GM12878 (cell line): ENCODE measurements at regions not wholly inside any gene's neighbourhood (a gene's known extent, or its start where the extent isn't known, plus 50 kb on each side); places are given as distances from the start of the nearest gene placed in this dataset. TPM values are rescaled to one million over a fixed set of nuclear protein-coding genes. Genes with fewer than 3 reads are reported as not detected.

Experiments used
- ETV6 ChIP-seq, 2 experiments: fragments of 450-650 bp in 1 of 2; IDR thresholded peaks in 1 of 2; conservative IDR thresholded peaks in 1 of 2; 2 replicates each; pipeline ENCODE4 v1.6.1; 2014; ENCODE audit warnings: antibody characterized with exemption in 1 of 2, borderline replicate concordance in 1 of 2, low read depth in 1 of 2, mild to moderate bottlenecking in 1 of 2, moderate library complexity in 1 of 2
- JUNB ChIP-seq: IDR thresholded peaks from 2 replicates; pipeline ENCODE4 v1.6.1; 2016; ENCODE audit warnings: antibody characterized with exemption, mild to moderate bottlenecking
- RCOR1 ChIP-seq: conservative IDR thresholded peaks from 2 replicates; pipeline ENCODE4 v1.6.1; 2012; ENCODE audit warnings: low read depth, low read length, improper control_type of control experiment
- TAF1 ChIP-seq: IDR thresholded peaks from 2 replicates; pipeline ENCODE4 v1.6.1; 2011; ENCODE audit warnings: mild to moderate bottlenecking, low read depth, low read length, borderline replicate concordance
- ZNF592 ChIP-seq: fragments of 450-650 bp; IDR thresholded peaks from 2 replicates; pipeline ENCODE4 v1.6.1; 2017; ENCODE audit warnings: mild to moderate bottlenecking, moderate library complexity
- small RNA-seq: library from RNA; depleted of rRNA; stranded (forward); fragments of <200 nt; gene quantifications from one replicate; pipeline ENCODE3, GENCODE V24; 2014

- no peak for TF ChIP-seq ETV6 (conservative IDR thresholded peaks at IDR 0.05 in 1 of 2, IDR thresholded peaks at IDR 0.05 in 1 of 2; ENCODE audit: borderline replicate concordance in 1 of 2, low read depth in 1 of 2)
- TF ChIP-seq RCOR1: no peak
- no peak for TF ChIP-seq TAF1
- TF ChIP-seq JUNB: no peak
- no peak for TF ChIP-seq ZNF592
Measured at GRCh38 chr10:25877296-25877695, 56.7 kb upstream of the MYO3A start (continued).

Small RNA genes lying in the stretch of these regions (small RNA-seq; reads per million reads assigned to genes)
- gene RNA5SP306: not detected
- gene RNU6-632P: not detected
